ENCODE measurements at regions not wholly inside any gene's neighbourhood (a gene's known extent, or its start where the extent isn't known, plus 50 kb on each side); places are given as distances from the start of the nearest gene placed in this dataset.
A peak's percentile ranks its signal among the peaks of the same experiment; 100 is the strongest.

- FAIRE-seq (no peak), DNase-seq (ENCODE audit: low read depth) (peak; percentile 11)
- TF ChIP-seq, protein P1, sequence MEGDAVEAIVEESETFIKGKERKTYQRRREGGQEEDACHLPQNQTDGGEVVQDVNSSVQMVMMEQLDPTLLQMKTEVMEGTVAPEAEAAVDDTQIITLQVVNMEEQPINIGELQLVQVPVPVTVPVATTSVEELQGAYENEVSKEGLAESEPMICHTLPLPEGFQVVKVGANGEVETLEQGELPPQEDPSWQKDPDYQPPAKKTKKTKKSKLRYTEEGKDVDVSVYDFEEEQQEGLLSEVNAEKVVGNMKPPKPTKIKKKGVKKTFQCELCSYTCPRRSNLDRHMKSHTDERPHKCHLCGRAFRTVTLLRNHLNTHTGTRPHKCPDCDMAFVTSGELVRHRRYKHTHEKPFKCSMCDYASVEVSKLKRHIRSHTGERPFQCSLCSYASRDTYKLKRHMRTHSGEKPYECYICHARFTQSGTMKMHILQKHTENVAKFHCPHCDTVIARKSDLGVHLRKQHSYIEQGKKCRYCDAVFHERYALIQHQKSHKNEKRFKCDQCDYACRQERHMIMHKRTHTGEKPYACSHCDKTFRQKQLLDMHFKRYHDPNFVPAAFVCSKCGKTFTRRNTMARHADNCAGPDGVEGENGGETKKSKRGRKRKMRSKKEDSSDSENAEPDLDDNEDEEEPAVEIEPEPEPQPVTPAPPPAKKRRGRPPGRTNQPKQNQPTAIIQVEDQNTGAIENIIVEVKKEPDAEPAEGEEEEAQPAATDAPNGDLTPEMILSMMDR (IDR thresholded peaks at IDR 0.05; ENCODE audit: insufficient read depth, low read length, severe bottlenecking), result no peak
These were observed 1183.9 kb downstream of the RPA4 start for GRCh38 chrX:98067611-98068010.

GRCh38 chrX:98068024-98068580, 1184.4 kb downstream of the RPA4 start:
- no peak for DNase-seq (ENCODE audit: low read depth)
- no peak for FAIRE-seq
- Histone ChIP-seq H3K27me3 (ENCODE audit: control insufficient read depth, insufficient read depth, low read length) (no peaks in the 10 kb centered on the region), H3K4me3 (ENCODE audit: low read depth, low read length) (no peak overlapping the region), H3K36me3 (ENCODE audit: control insufficient read depth, insufficient read depth, low read length) (no peaks in the 10 kb centered on the region)
- TF ChIP-seq, protein P1 (IDR thresholded peaks at IDR 0.05; ENCODE audit: insufficient read depth, low read length, severe bottlenecking), result no peak

More at GRCh38 chrX:98067611-98068010, 1183.9 kb downstream of the RPA4 start:
- Histone ChIP-seq H3K36me3 (ENCODE audit: control insufficient read depth, insufficient read depth, low read length) (no peaks in the 10 kb centered on the region), H3K27me3 (ENCODE audit: control insufficient read depth, insufficient read depth, low read length) (no peaks in the 10 kb centered on the region), H3K4me3 (ENCODE audit: low read depth, low read length) (no peak overlapping the region)

GRCh38 chrX:98071331-98071730, 1187.6 kb downstream of the RPA4 start:
- no peaks in the 10 kb centered on the region for H3K27me3 ChIP-seq (ENCODE audit: control insufficient read depth, insufficient read depth, low read length)
- no peak overlapping the region for H3K4me3 ChIP-seq (ENCODE audit: low read depth, low read length)
- TF ChIP-seq, protein P1 (IDR thresholded peaks at IDR 0.05; ENCODE audit: insufficient read depth, low read length, severe bottlenecking), result no peak
- DNase-seq (ENCODE audit: low read depth) (no peak), FAIRE-seq (no peak)
- H3K36me3 ChIP-seq (ENCODE audit: control insufficient read depth, insufficient read depth, low read length), result no peaks in the 10 kb centered on the region

- no peak for FAIRE-seq
- TF ChIP-seq, protein P1 (IDR thresholded peaks at IDR 0.05; ENCODE audit: insufficient read depth, low read length, severe bottlenecking), result no peak
These were observed 1193.7 kb downstream of the RPA4 start for GRCh38 chrX:98077440-98077839.

GRCh38 chrX:98111684-98112083, 1228.0 kb downstream of the RPA4 start:
- Histone ChIP-seq H3K27me3 (ENCODE audit: control insufficient read depth, insufficient read depth, low read length) (no peaks in the 10 kb centered on the region), H3K36me3 (ENCODE audit: control insufficient read depth, insufficient read depth, low read length) (no peaks in the 10 kb centered on the region), H3K4me3 (ENCODE audit: low read depth, low read length) (no peak overlapping the region)
- DNase-seq (ENCODE audit: low read depth) (no peak), FAIRE-seq (no peak)
- TF ChIP-seq, protein P1 (IDR thresholded peaks at IDR 0.05; ENCODE audit: insufficient read depth, low read length, severe bottlenecking), result no peak

More at GRCh38 chrX:98077440-98077839, 1193.7 kb downstream of the RPA4 start:
- no peak overlapping the region for H3K4me3 ChIP-seq (ENCODE audit: low read depth, low read length)
- DNase-seq (ENCODE audit: low read depth), result no peak
- no peaks in the 10 kb centered on the region for H3K36me3 ChIP-seq (ENCODE audit: control insufficient read depth, insufficient read depth, low read length)
- no peaks in the 10 kb centered on the region for H3K27me3 ChIP-seq (ENCODE audit: control insufficient read depth, insufficient read depth, low read length)

- Histone ChIP-seq H3K36me3 (ENCODE audit: control insufficient read depth, insufficient read depth, low read length) (no peaks in the 10 kb centered on the region), H3K4me3 (ENCODE audit: low read depth, low read length) (no peak overlapping the region), H3K27me3 (ENCODE audit: control insufficient read depth, insufficient read depth, low read length) (no peaks in the 10 kb centered on the region)
- TF ChIP-seq, protein P1 (IDR thresholded peaks at IDR 0.05; ENCODE audit: insufficient read depth, low read length, severe bottlenecking), result no peak
- no peak for FAIRE-seq
- no peak for DNase-seq (ENCODE audit: low read depth)
These were observed 1230.3 kb downstream of the RPA4 start for GRCh38 chrX:98114021-98114420.
